ENCODE measurements at regions not wholly inside any gene's neighbourhood (a gene's known extent, or its start where the extent isn't known, plus 50 kb on each side); places are given as distances from the start of the nearest gene placed in this dataset.
"Not testable (repeated sequence)": the region's sequence is repeated elsewhere in the genome, so short reads cannot be mapped to it uniquely, and the experiment has no call there.

DNA sequence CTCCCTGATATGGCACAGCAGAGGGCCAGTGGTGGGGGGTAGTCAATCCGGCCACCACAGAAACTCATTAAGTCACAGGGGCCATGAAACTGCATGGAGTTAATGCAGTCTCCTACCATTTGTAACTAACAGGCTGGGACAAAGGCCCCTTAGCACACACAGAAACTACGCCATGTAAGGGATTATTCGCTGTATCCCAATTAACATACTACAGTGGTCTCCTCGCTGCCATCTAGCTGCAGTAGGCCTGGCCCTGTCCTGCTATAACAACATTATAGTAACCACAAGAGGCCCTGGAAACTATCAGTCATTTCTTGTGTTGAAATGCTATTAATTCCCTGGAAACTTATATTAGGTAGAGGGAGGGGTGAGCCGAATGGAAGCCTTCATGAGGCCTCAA lies 72.3 kb upstream of the CCN2 start:
- H3K27ac Mint-ChIP-seq, result no peak overlapping the region
- ChIA-PET POLR2A (no interaction called here), CTCF (no interaction called here)
- intact Hi-C loops (cut with DNase I, micrococcal nuclease), result no loop called here
- H3K27me3 Mint-ChIP-seq, result no peaks in the 10 kb centered on the region
- H3K4me1 Mint-ChIP-seq, result no peaks in the 10 kb centered on the region
- ATAC-seq (no peak), DNase-seq (no peak)
- H3K9me3 Mint-ChIP-seq (ENCODE audit: low read depth), result no peaks in the 10 kb centered on the region
- no peak overlapping the region for H3K4me3 Mint-ChIP-seq
- H3K36me3 Mint-ChIP-seq (ENCODE audit: low read depth), result no peaks in the 10 kb centered on the region

DNA sequence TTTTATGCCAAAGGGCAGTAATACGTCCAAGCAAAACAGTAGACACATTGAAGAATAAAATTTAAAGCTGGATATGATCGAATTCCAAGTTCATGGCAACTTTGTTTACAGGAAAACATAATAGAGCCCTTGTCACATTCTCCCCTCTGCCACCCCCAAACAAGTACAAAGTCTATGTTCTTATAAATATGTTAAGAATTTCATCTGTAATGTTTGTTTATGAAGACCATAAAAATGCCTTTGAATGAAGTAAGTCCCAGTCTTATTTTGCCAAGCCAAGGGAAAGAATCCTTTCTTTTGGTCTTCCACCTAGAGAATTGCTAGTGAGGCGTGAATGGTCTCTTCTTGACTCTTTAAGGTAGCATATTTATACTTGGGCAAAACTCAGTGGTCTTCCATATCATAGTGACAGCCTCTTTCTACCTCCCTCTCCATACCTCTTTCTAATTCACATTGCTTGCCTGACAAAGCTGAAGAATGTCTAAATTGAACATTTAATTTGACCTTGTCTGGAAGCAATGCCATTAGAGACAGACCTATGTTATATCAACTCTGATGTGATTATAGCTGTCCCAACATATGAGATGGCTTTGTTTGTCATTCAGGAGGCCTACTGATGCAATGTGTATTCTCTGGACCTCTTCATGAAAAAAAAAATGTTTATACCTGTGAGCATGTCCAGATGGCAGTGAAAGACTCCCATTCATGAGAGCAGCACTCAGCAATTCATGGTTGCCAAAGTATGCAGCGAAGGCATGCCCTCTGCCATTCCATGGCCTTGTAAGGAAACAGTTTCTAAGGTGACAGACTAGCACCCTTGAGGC lies 70.6 kb upstream of the CCN2 start:
- Mint-ChIP-seq H3K9me3 (ENCODE audit: low read depth) (no peaks in the 10 kb centered on the region), H3K4me3 (no peak overlapping the region), H3K36me3 (ENCODE audit: low read depth) (no peaks in the 10 kb centered on the region), H3K27me3 (no peaks in the 10 kb centered on the region), H3K4me1 (no peaks in the 10 kb centered on the region), H3K27ac (no peak overlapping the region)
- ChIA-PET CTCF (no interaction called here), POLR2A (no interaction called here)
- ATAC-seq (no peak), DNase-seq (no peak)
- intact Hi-C loops (cut with DNase I, micrococcal nuclease), result no loop called here

DNA sequence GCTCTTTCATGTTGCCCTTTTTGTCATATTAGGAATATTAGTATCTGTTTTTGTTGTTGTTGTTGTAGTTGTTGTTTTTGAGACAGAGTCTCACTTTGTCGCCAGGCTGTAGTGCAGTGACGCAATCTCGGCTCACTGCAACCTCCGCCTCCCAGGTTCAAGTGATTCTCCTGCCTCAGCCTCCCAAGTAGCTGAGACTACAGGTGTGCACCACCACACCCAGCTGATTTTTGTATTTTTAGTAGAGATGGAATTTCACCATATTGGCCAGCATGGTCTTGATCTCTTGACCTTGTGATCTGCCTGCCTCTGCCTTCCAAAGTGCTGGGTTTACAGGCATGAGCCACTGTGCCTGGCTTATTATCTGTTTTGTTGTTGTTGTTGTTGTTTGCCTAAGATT lies 69.7 kb upstream of the CCN2 start:
- ATAC-seq; intact Hi-C loops (cut with DNase I, micrococcal nuclease); H3K27ac Mint-ChIP-seq; H3K9me3 Mint-ChIP-seq (ENCODE audit: low read depth); H3K36me3 Mint-ChIP-seq (ENCODE audit: low read depth); CTCF ChIA-PET; H3K4me1 Mint-ChIP-seq; POLR2A ChIA-PET; H3K27me3 Mint-ChIP-seq; H3K4me3 Mint-ChIP-seq; DNase-seq: not testable (repeated sequence)

DNA sequence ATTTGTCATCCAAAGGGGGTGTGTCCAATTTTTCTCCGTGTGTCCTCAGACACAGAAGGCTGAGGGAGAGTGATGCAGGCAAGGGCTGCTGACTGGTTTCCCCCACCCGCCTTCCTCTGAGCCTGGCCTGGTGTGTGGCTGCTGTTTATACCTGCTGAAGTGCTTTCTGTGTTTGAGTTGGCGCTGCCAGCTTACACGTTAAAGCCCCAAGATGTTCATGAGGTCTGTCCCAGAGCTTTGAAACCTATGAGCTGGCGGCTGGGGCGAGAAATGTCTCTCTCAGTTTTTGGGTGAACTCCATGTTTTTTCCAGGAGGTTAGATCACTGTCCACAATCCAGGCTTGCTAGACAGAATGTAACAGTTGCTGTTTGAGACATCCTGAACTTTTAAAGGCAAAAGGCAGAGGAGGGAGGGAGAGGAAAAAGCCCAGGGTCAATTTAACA lies 69.0 kb upstream of the CCN2 start:
- Mint-ChIP-seq H3K4me3 (no peak overlapping the region), H3K9me3 (ENCODE audit: low read depth) (no peaks in the 10 kb centered on the region), H3K36me3 (ENCODE audit: low read depth) (no peaks in the 10 kb centered on the region), H3K27ac (no peak overlapping the region), H3K4me1 (no peaks in the 10 kb centered on the region), H3K27me3 (no peaks in the 10 kb centered on the region)
- ChIA-PET CTCF (interaction anchor here (0.7 kb wide), 1 partner anchor 96 kb away, joined by 3 read pairs; no protein-coding TSS in a partner anchor), POLR2A (no interaction called here)
- intact Hi-C loops (cut with DNase I, micrococcal nuclease), result no loop called here
- DNase-seq (no peak), ATAC-seq (no peak)

DNA sequence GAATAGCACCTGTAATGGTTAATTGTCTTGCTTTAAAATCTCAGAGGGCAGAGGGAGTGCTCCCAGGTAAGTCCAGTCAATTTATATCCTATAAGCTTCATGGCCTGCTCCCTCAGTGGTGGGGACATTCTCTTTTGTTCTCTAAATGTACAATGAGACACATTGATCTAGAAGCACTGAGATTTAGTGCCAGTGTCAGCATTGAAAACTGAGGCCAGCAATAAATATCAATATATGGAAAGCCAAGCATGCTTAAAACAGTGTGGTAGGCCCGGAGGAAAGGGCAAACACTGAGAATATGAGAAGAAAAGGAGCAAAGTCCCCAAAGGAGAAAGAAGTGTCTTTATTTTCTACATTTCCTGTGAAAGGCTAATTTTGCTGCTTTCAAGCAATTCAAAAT lies 68.4 kb upstream of the CCN2 start:
- ChIA-PET POLR2A (no interaction called here), CTCF (no interaction called here)
- intact Hi-C loops (cut with DNase I, micrococcal nuclease), result no loop called here
- no peak overlapping the region for H3K27ac Mint-ChIP-seq
- H3K9me3 Mint-ChIP-seq (ENCODE audit: low read depth), result no peaks in the 10 kb centered on the region
- no peaks in the 10 kb centered on the region for H3K36me3 Mint-ChIP-seq (ENCODE audit: low read depth)
- peaks cover 2% of the 10 kb centered on the region for H3K27me3 Mint-ChIP-seq
- ATAC-seq (no peak), DNase-seq (no peak)
- H3K4me1 Mint-ChIP-seq, result no peaks in the 10 kb centered on the region
- no peak overlapping the region for H3K4me3 Mint-ChIP-seq

DNA sequence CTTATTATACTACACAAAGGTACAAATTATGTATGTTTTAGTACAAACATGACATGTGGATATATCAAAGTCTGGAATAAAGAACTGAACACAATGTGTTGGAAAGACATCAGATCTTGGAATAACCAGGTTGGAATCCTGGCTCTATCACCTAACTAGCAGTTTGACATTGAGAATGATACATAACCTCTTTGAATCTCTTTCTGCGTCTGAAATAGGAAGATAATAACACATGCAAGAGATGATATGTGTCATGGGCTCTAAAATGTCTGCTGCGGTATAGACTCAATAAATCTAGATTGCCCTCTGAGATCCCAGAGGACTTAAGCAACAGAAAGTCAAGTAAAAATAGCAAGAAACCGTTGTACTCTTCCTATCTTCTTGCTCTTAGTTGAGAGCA lies 66.8 kb upstream of the CCN2 start:
- Mint-ChIP-seq H3K9me3 (ENCODE audit: low read depth) (no peaks in the 10 kb centered on the region), H3K4me3 (no peak overlapping the region), H3K36me3 (ENCODE audit: low read depth) (no peaks in the 10 kb centered on the region), H3K4me1 (no peaks in the 10 kb centered on the region), H3K27me3 (peaks cover 2% of the 10 kb centered on the region), H3K27ac (no peak overlapping the region)
- ChIA-PET POLR2A (no interaction called here), CTCF (no interaction called here)
- intact Hi-C loops (cut with DNase I, micrococcal nuclease), result no loop called here
- no peak for DNase-seq
- ATAC-seq, result no peak

DNA sequence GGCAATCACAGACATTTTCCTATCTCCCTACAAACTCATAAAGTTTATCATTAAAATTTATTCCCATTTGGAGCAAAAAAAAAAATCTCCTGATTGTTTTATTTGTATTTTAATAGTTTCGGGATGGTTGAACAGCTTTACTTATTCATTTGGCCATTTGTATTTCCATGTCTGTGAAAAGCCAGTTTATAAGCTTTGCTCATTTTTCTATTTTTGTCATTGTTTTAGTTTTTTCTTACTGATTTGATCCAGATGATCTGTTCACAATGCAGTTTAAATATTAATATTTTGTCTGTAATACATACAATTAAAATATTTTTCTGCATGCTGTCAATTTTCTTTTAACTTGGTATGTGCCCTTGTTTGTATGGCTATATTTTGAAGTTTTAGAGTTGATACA lies 65.2 kb upstream of the CCN2 start:
- ChIA-PET CTCF (interaction anchor here (0.7 kb wide), 1 partner anchor 186 kb away, joined by 3 read pairs; no protein-coding TSS in a partner anchor), POLR2A (no interaction called here)
- Mint-ChIP-seq H3K4me3 (no peak overlapping the region), H3K27ac (no peak overlapping the region), H3K9me3 (ENCODE audit: low read depth) (no peaks in the 10 kb centered on the region), H3K27me3 (peaks cover 2% of the 10 kb centered on the region), H3K4me1 (no peaks in the 10 kb centered on the region), H3K36me3 (ENCODE audit: low read depth) (no peaks in the 10 kb centered on the region)
- DNase-seq, result no peak
- intact Hi-C loops (cut with DNase I, micrococcal nuclease), result no loop called here
- no peak for ATAC-seq

DNA sequence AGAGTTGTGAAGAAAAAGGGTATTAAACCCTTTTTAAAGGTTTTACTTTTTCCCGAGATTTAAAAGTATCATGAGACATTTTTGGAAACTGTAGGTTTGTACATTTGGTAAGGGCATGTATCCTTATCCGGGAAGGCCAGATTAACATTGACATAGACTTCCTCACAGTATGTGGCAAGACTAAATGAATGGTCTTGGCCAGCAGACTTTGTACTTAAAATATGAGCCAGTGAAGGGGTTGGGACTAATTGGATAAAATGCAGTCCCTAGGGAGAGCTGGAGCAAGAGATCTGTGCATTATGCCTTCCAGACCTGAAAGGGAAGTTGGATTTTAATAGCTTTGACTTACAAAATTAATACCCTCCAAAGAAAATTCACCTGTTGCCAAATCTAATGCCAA lies 60.4 kb upstream of the CCN2 start:
- Mint-ChIP-seq H3K4me3 (no peak overlapping the region), H3K36me3 (ENCODE audit: low read depth) (no peaks in the 10 kb centered on the region)

DNA sequence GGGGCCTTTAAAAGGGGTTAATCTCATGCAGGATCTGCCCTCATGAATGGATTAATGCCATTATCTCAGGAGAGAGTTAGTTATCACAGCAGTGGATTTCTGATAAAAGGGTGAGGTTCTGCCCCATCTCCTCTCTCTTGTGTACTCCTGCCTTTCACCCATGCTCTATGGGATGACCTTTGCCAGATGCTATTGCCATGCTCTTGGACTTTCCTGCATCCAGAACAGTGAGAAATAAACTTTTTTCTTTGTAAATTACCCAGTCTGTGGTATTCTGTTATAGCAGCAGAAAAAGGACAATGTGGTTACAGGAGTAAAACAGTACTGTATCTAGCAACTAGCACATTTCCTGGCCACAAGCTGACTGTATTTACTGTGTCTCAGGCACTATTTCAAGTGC lies 58.0 kb upstream of the CCN2 start:
- intact Hi-C loops (cut with DNase I, micrococcal nuclease), result no loop called here
- Mint-ChIP-seq H3K27ac (no peak overlapping the region), H3K9me3 (ENCODE audit: low read depth) (peaks cover 1% of the 10 kb centered on the region), H3K36me3 (ENCODE audit: low read depth) (no peaks in the 10 kb centered on the region), H3K4me1 (no peaks in the 10 kb centered on the region), H3K27me3 (no peaks in the 10 kb centered on the region), H3K4me3 (no peak overlapping the region)
- ATAC-seq, result no peak
- ChIA-PET POLR2A (no interaction called here), CTCF (no interaction called here)
- DNase-seq, result no peak

More for the DNA sequence above, 60.4 kb upstream of the CCN2 start:
- H3K27me3 Mint-ChIP-seq, result peaks cover 2% of the 10 kb centered on the region
- no peaks in the 10 kb centered on the region for H3K9me3 Mint-ChIP-seq (ENCODE audit: low read depth)
- no peak overlapping the region for H3K27ac Mint-ChIP-seq
- intact Hi-C loops (cut with DNase I, micrococcal nuclease), result no loop called here
- no peak for ATAC-seq
- CTCF ChIA-PET, result no interaction called here
- POLR2A ChIA-PET, result no interaction called here
- no peaks in the 10 kb centered on the region for H3K4me1 Mint-ChIP-seq
- no peak for DNase-seq

DNA sequence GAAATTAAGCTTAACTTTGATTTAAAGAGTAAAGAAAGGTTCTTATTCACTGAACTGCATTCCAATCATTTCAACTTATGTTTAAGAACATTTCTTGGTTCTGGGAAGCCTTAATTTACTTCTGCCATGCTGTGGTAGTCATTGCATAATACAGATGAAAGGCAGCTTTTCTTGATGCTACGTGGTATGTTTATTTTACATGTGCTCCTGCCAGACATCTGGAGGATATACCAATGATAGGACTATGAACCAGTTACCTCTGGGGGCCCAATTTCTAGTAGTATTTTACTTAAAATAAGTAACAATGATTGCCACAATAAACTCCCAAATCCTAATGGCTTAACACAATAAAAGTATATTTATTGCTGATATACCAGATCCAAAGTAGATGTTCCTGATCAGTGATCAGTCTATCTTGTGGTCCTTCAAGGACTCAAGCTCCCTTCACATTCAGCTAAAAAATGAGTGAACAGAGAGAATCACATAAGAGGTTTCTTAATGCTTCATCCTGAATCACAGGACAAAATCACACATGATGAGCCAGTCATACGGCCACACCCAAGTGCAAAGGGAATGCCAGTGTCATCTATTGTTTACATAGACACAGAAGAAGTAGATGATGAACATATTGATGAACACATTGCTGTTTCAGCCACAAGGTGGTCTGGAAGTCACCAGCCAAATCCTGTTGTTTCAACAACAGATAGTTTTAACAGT lies 56.5 kb upstream of the CCN2 start:
- ChIA-PET POLR2A (no interaction called here), CTCF (no interaction called here)
- DNase-seq (no peak), ATAC-seq (no peak)
- intact Hi-C loops (cut with DNase I, micrococcal nuclease), result no loop called here
- no peaks in the 10 kb centered on the region for H3K36me3 Mint-ChIP-seq (ENCODE audit: low read depth)
- peaks cover 1% of the 10 kb centered on the region for H3K9me3 Mint-ChIP-seq (ENCODE audit: low read depth)
- H3K27ac Mint-ChIP-seq, result no peak overlapping the region
- H3K4me3 Mint-ChIP-seq, result no peak overlapping the region
- H3K4me1 Mint-ChIP-seq, result no peaks in the 10 kb centered on the region
- H3K27me3 Mint-ChIP-seq, result no peaks in the 10 kb centered on the region

DNA sequence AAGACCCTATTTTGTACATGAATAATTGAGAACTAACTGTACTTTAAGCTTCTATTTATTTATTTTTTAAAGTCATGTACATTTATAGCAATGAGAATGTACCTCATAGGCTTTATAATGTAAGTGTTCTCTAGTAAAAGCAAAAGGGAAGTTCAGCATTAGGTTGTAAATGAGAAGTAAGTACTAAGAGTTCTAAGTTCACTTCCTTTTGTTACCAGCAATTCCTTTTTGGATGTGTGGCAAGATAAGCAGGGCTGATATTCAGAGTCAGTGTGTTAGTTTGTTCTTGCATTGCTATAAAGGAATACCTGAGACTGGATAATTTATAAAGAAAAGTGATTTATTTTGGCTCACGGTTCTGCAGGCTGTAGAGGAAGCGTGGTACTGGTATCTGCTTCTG lies 54.0 kb upstream of the CCN2 start:
- peaks cover 1% of the 10 kb centered on the region for H3K9me3 Mint-ChIP-seq (ENCODE audit: low read depth)
- CTCF ChIA-PET, result no interaction called here
- no peaks in the 10 kb centered on the region for H3K27me3 Mint-ChIP-seq
- H3K27ac Mint-ChIP-seq, result no peak overlapping the region
- no peak for DNase-seq
- POLR2A ChIA-PET, result no interaction called here
- intact Hi-C loops (cut with DNase I, micrococcal nuclease), result no loop called here
- ATAC-seq, result no peak
- H3K36me3 Mint-ChIP-seq (ENCODE audit: low read depth), result no peaks in the 10 kb centered on the region
- no peak overlapping the region for H3K4me3 Mint-ChIP-seq
- H3K4me1 Mint-ChIP-seq, result no peaks in the 10 kb centered on the region

DNA sequence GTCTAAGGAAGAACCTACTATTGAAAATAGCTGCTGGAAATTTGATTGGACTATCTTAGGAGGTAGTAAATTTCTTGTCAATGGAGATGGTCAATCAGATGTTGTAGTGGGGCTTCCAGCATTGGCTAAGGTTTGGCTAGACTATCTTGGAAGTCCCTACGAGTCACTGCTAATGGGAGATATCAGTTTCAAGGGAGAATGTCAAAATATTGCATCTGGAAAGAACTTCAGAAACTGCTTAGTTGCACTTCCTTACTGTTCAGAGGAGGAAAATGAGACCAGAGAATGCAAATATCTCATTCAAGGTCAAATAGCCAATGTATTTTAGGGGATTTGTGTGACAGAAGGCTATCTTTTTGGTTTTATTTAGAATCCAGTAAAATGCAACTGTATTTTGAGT lies 53.5 kb upstream of the CCN2 start:
- Mint-ChIP-seq H3K4me3 (no peak overlapping the region), H3K27ac (no peak overlapping the region), H3K4me1 (no peaks in the 10 kb centered on the region), H3K27me3 (no peaks in the 10 kb centered on the region), H3K9me3 (ENCODE audit: low read depth) (peaks cover 1% of the 10 kb centered on the region), H3K36me3 (ENCODE audit: low read depth) (no peaks in the 10 kb centered on the region)
- ChIA-PET POLR2A (no interaction called here), CTCF (no interaction called here)
- DNase-seq (no peak), ATAC-seq (no peak)
- intact Hi-C loops (cut with DNase I, micrococcal nuclease), result no loop called here

Measured in activated CD4-positive, alpha-beta T cell treated with anti-CD3 and anti-CD28 coated beads for 36 hours (primary cell).